GM21390 (cell line): ENCODE measurements at regions not wholly inside any gene's neighbourhood (a gene's known extent, or its start where the extent isn't known, plus 50 kb on each side); places are given as distances from the start of the nearest gene placed in this dataset.

Source experiments
- ATAC-seq: cut with Tn5 transposase; IDR thresholded peaks from one replicate; pipeline ENCODE4 v1.9.1; 2021; ENCODE audit not compliant: unreplicated experiment

DNA sequence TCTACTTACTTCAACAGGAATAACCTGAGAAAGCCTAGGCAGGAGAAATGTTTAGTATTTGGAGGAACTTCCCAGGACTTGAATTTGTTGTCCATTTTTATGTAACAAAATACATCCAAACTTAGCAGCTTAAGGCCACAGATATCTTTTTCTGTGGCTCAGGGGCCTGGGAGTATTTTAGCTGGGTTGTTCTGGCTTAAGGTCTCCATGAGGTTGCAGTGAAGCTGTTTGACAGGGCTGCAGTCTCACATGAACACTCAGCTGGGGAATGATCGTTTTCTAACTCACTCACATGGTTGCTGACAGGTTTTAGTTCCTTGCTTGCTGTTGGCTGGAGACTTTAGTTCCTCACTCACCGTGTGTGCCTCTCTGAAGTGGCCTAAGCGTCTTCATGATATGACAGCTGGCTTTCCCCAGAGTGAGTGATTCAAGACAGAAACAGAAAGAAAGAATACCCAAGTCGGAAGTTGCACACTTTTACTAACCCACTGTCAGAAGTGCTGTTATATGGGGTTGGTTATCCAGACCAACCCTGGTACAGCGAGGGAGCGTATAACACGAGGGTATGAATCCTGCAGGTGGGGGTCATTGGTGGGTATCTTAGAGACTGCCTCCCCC is 229.7 kb upstream of the TBL1XR1 start:
- ATAC-seq = peak; percentile 100

DNA sequence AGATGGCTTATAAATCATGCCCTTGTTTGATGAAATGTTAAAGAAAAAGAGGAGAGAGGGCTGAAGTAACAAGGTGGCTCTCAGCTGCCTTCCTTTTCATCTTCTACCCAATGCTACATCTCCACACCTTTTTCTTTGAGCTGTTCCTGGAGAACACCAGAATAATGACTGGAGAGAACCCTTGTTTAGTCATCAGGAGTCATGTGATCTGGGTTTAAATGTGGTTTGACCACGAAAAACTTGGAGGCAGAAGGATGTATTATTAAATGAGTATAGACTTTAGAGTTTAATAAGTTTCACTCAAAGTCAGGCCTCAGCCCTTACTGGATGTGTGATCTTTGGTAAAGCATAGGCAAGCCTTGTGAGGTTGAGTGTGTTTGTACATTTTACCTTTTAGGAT is 230.3 kb upstream of the TBL1XR1 start:
- no peak for ATAC-seq

DNA sequence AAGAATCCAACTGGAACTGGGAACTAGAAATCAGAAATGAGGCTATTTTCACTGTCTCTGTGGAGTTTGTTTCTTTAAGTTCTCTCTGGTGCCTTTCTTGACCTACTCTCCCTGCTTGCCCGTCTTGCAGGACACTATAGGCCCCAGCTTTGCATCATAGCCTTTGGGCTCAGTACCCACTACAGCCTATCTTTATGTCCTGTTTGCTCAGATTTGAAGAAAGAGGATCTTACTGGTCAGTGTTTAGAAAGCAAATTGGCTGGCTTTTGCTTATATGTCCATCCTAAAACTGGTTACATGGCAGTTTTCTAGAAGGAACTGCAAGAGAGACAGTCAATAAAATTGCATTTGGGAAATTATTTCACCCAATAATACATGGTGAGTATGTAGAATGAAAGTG is 231.8 kb upstream of the TBL1XR1 start:
- ATAC-seq = no peak

DNA sequence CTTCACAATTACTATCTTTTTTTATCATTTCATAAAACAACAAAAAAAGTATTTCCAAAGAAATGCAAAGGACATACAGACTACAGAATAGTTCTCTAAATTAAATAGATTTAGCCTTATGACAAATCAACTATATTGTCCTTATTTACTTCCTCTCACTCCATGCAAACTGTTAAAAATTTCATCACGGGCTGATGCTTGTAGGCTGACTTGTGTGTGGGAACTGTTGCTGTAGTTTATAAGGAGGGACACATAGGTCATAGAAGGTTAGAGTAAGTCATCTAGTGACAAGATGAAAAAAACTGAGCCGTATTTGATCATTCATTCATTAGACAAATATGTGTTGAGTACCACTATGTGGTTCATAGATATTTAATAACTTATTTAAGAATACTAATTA is 232.5 kb upstream of the TBL1XR1 start:
- no peak for ATAC-seq

DNA sequence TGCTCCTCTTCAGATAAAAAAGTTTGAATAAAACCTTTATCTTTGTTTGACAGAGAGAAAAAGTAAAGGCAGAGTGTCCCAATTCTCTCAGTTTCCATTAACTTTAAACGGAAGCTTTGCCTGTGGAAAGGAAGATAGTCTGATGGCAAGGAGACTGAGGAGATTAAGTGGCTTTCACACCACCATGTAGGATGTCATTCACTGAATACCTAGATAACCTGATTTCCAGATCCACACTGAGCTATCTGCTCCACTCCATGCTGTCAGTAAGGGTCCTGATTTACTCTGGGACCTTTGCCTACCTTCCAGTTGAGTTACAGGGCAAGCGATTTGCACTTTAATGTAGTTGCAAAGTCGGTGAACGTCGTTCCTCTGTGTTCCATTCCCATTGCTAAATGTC is 233.4 kb upstream of the TBL1XR1 start:
- ATAC-seq = no peak

DNA sequence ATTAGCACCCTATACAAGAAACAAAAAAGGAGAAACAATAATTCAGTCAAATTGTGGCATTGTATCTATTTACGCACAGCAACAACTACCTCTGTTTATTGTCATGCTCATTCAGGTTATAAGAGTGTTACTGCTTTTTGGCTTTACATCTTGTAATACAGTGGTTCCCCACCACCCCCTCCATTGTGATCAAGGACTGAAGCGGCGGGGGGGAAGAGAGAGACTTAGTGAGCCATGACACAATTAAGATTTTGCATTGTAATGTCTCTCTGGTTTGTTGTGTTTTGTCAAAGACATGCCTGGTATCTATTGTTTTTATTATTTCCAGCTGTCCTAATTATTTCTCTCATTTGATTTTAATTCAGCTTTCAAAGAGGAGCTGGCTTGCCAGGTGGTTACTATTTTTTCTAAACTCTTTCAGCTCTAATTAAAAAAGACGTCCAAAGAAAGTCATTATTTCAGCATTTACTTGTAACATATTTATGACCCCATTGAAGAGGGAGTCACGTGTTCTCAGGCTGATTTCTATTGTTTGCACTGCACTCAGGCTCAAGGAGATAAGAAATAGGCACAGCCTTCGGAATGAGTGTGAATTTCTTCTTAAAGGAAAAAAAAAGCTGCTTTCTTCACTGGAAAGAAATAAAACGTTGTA is 234.4 kb upstream of the TBL1XR1 start:
- ATAC-seq = no peak

DNA sequence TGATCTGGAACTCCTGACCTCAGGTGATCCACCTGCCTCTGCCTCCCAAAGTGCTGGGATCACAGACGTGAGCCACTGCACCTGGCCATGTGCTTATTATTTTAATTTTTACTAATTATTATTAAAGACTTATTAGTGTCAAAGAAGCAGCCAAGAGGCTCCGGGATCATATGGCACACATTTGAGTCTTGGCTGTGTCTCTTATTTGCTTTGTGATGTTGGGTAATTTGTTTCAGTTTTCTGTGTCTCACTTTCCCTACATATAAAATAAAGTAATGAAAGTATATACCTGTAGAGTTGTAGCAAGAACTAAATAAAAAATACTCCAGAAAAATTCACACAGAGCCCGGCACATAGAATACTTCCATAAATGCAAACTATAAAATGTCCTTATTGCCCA is 238.0 kb upstream of the TBL1XR1 start:
- ATAC-seq = no peak

DNA sequence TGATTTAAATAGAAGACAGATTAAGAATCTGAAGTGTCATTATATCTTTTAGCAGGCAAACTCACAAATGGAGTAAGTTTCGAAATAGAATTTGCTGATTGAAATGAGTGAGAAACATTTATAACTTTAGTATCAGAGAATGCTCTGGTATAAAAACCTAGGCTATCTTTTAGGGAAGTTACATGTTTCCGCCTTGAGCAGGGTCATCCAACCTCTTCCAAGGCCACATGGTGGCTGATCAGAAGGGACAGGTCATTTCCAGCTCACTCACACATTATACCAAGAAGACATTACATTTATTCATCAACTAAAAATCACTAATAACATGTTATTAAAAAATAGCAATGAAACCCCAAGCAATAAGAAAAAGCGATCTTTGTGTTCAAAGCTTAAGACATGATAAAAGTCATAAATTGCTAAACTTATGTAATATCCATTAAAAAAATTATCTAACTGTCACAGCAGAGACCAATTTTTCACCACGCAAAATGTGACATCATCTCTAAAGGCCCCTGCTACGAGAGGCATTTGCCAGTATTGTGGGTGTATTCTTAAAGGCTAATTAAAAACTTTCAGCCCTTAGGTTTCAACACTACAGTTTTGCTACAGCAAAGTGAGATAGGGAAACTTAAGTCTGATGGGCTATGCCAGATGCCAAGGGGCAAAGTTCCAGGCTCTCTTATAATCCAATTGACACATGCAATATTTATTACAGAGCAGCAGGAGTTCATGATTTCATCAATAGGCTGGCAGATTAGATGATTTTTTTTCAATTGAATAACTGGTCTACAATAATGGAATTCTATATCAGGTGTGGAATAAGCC is 240.4 kb upstream of the TBL1XR1 start:
- no peak for ATAC-seq

DNA sequence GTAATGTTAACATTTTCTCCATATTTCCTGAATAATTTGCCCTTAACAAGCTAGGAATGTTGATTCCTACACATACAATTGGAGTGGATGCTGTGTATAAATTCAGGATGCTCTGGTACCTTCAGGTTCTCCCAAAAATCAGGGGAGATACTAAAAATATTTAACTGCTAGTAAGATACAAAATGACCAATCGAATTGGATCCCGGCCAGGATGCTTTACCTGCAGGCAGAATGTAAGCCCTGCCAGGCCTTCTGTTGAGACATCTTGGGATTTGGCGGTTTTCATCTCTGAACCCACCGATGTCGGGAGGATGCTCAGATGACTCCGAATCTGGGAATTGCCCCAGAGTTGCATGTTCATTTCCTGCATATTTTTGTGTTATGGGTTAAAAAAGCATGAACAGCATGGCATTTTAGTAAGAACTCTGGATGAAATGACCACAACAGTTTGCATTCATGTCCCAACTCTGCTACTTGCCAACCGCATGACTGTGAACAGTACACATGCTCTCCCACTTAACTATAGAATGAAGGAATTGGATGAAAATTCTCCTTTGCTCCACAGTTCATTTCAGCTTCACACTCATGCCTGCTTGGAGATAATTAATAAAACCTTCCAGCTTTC is 241.4 kb upstream of the TBL1XR1 start:
- no peak for ATAC-seq

DNA sequence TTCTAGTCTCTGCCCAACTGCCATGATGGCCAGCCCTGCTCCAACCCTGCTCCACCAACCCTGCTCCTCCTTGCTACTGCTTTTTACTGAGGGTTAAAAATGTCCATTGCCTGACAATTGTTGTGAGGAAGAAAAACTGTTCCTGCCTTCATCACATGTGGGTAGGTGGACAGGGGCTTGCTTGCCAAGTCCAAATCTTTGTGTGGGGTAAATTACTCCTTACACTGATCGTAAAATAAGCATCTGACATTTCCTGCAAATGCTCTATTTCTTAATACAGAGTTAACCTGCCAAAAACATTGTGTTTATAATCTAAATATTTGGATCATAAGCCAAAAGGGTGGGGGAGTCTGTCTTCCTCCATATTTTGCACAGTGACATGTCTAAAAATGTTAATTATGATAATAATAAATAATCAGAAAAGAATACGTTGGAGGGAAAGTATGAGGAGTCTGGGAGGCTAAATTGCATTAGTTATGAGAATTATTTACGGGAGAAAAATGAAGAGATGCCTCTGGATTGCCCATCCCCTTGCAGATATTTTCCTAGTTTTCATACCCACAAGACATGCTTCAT is 242.5 kb upstream of the TBL1XR1 start:
- no peak for ATAC-seq

DNA sequence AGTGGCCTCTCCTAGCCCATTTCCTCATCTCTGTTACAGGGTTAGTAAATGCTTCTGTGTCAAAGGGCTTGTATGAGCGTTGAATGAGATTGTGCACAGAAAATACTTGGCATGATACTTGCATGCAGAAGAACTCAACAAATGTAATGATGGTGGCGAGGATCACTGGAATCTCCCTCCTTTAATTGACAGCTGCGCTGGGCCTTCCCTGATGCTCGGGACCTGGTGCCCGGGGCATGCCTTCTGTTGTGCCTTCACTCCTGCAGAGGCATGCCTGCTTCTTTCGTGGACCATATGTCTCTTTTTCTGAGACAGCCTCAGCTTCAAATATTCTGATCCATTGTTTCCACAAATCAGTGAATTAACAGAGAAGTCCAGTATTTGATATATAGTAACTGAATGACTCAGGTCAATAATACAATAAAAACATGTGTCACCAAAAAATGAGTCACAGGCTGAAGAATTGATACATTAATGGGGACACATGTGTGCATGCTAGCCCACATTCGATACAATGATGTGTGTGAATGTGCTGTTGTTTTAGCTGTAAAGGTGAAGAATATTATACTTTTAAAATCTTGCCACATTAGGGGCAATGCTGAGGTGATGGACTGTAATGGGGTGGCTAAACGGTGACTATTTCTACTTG is 243.3 kb upstream of the TBL1XR1 start:
- ATAC-seq = no peak

DNA sequence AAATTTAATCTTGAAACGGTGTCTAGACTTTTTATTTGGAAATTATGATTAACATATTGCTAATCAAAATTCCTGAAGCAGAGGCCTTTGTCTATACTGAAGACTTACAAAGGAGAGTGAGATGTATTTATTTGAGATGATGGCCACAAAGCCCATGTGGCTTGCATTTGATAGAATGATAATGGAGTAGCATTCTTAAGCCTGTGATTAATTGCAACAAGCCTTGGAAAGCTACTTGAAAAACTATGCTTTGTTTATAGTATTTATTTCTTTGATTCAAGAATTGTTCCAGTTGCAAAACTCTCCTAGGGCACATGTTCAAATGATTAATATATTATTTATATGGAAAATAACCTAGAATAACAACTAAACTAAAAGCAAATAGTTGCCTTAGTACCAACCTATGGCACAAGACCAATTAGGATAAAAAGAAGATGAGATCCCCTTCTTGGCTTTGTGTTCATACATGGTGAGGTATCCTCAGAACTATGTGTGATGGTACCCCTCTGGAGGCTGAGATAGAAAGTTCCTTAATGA is 244.1 kb upstream of the TBL1XR1 start:
- ATAC-seq = no peak

DNA sequence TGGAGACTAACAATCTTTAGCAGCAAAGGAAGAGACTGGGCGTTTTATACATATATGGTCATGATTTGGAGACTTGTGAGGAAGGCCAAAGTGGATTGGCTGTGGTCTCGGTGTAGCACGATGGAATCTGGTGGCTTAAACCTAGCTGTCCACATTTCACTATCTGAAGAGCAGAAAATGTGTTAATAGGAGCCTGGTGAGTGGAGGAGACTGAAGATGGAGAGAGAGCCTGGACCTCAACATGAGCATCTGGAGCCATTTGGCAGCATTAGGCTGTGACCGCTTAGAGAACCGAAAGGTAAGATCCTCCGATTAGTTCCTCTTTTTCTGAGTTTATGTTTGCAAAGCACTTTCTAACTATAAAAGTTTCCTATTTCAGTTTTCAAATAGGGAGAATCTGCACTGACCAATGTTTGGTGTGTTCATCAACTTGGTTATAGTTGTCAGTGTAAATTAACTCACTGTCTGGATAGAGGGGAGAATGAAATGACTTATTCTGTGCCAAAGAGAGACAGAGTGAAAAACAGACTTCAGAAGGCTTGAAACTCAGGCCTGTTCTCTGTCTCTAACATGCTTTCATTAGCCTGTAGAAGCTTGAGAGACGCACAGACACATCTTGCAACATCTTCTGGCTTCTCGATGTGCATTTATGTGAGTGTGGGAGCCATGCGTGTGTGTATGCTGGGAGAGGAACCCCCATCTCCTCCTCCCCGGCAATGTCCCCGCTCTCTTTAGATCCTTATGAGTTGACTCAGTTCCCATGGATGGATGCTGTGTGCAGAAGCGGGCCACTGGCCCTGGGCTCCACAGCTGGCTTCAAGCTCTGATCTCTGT is 244.7 kb upstream of the TBL1XR1 start:
- peak; percentile 97 for ATAC-seq

DNA sequence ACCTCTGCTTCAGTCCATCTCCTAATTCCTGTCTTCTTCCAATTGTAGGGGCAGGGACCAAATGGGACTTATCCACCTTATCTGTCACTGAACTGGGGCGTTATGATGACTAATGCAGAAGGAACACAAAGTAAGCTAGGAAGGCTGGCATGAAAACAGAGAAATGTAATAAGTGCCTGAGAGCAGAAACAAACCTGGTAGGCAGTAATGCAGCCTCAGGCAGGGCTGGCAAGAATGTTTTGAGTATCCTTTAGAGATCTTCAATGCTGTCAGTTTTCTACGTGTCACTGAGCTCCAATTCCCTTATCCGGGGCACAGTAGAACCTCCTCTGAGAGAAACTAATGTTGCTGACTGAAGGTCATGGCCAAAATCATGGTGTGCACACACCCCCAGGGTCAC is 246.2 kb upstream of the TBL1XR1 start:
- ATAC-seq = no peak

DNA sequence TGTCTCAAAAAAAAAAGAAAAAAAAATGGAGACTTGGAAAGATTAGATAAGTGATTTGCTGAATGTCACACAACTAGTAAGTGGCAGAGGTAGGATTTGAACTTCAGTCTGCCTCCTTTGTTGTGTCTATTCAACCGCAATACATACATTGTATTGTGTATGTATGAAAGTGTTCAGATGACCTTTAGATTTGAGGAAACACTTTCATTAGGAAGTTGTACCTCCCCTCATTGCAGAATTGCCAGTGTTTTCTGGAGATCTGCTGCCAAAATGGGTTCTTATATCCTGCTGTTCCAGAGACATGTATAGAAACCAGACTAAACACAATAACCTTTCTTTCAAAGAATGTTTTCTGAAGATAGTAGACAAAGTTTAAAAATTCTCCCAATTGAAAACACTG is 247.4 kb upstream of the TBL1XR1 start:
- ATAC-seq = no peak

DNA sequence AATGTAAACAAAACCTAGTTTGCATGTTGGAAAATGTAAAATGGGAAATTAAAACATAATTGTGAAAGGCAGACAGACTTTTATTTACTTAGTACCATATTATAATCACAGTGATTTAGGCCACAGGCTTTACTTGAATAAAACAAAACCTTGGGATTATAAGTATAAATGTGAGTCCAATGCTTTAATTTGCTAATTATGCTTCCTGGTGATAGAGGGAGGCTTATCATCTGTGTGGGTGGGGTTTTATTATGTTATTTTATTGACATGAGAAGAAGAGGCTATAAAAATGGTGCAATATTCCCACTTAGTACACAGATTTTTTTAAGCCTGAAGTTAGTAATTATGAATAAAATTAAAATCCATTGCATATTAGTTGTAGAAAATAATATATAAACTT is 248.3 kb upstream of the TBL1XR1 start:
- ATAC-seq = no peak

DNA sequence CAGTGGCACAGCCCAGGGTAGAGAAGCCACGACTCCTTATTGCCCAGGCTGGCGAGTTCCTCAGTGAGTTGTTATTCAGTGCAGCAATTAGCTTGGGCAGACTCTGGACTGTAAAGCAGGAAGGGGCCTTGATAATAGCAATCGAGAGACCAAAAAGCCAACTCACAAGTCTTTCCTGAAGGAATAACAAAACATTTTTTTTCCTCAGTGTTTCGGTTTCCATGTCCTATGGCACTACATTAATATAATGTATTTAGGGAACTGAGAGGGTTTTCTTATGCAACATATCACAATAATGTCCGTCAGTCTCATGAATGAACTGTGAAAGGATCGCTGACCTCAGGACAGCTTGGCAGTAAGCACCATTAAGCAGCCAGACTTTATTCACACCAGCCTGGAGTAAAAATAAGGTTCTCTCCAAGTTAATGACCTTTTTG is 248.9 kb upstream of the TBL1XR1 start:
- ATAC-seq = no peak

DNA sequence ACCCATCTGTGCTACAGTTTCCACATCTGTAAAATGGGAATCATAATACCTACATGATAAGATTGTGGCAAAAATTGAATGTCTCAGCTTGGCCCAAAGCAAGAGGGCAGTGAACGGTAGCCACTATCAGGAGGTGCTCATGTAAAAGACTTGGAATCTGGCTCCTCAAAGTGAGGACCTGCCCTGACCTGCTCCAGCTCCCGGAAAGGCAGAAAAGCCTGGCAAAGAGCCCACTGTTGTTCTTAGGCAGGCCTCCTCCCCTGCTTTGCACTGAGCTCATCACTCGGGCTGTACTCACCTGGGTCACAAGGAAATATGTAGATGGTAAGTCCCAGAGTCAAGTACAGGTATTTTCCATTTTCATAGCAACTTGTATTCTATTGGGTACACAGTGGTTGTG is 250.7 kb upstream of the TBL1XR1 start:
- no peak for ATAC-seq

DNA sequence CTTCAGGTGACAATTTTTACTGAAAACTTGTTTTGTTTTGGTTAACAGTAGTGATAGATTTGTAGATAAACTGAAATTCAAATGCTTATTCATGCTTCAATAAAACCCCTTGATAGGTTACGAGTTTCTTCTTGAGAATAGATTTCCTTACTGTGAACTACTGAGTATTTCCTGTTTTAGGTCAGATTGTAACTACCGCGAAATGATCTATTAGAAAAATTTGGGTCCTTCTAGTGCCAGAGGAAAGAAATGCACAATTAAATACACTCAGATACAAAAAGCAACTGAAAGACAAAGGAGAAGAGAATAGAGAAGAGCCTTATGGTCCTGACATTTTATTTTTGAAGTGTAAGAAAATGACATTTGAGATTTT is 251.7 kb upstream of the TBL1XR1 start:
- ATAC-seq = peak; percentile 19
